Neural progenitor cell (in vitro differentiated cells): ENCODE measurements at regions not wholly inside any gene's neighbourhood (a gene's known extent, or its start where the extent isn't known, plus 50 kb on each side); places are given as distances from the start of the nearest gene placed in this dataset.

ENCODE experiments used
- EZH2 ChIP-seq: fragments of 200-600 bp; sonication (generic); IDR thresholded peaks from 2 replicates; pipeline ENCODE4 v1.6.1; 2017; ENCODE audit warnings: antibody characterized with exemption, mild to moderate bottlenecking, moderate library complexity
- EZH2phosphoT487 ChIP-seq: fragments of 200-600 bp; sonication (generic); IDR thresholded peaks from 2 replicates; pipeline ENCODE4 v1.6.1; 2017; ENCODE audit warnings: antibody characterized with exemption
- TF ChIP-seq, protein P1 (sequence below): fragments of 200-600 bp; sonication (generic); IDR thresholded peaks from 2 replicates; pipeline ENCODE4 v1.5.1; 2017; ENCODE audit warnings: antibody characterized with exemption, mild to moderate bottlenecking

DNA sequence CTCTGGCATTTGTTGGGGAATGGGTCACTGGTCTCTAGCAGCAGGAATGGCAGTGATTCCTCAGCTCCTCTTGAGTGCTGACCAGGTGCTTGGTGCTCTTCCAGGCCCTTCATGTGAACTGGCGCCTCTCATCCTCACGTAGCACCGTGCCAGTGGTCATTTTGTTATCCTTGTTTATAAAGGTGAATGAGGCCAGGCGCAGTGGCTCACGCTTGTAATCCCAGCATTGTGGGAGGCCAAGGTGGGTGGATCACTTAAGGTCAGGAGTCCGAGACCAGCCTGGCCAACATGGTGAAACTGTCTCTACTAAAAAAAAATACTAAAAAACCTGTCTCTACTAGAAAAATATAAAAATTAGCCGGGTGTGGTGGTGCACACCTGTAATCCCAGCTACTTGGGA lies 301.3 kb downstream of the QKI start:
- TF ChIP-seq, protein P1, sequence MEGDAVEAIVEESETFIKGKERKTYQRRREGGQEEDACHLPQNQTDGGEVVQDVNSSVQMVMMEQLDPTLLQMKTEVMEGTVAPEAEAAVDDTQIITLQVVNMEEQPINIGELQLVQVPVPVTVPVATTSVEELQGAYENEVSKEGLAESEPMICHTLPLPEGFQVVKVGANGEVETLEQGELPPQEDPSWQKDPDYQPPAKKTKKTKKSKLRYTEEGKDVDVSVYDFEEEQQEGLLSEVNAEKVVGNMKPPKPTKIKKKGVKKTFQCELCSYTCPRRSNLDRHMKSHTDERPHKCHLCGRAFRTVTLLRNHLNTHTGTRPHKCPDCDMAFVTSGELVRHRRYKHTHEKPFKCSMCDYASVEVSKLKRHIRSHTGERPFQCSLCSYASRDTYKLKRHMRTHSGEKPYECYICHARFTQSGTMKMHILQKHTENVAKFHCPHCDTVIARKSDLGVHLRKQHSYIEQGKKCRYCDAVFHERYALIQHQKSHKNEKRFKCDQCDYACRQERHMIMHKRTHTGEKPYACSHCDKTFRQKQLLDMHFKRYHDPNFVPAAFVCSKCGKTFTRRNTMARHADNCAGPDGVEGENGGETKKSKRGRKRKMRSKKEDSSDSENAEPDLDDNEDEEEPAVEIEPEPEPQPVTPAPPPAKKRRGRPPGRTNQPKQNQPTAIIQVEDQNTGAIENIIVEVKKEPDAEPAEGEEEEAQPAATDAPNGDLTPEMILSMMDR: no peak
- no peak for TF ChIP-seq EZH2phosphoT487
- TF ChIP-seq EZH2: no peak
